PC-3 (cell line): ENCODE measurements at regions not wholly inside any gene's neighbourhood (a gene's known extent, or its start where the extent isn't known, plus 50 kb on each side); places are given as distances from the start of the nearest gene placed in this dataset.

Experiments
- ATAC-seq: fragments of 200-7000 bp; cut with Tn5 transposase; 2 replicates; pipeline ENCODE4 v1.9.1; 2020; ENCODE audit warnings: mild to moderate bottlenecking, moderate library complexity
- BruUV-seq: library from RNA; stranded (reverse); fragments of 400-500 nt; replicated peaks from 2 replicates; lab custom pipeline; 2021; lab: Mats Ljungman, UMichigan
- CTCF ChIA-PET: fragments of 300-600 bp; sonication (Branson Sonifier 250); formaldehyde crosslinking; loops from one replicate; lab custom pipeline; 2022; ENCODE audit warnings: antibody characterized with exemption; lab: Charles Lee
- POLR2A ChIA-PET: fragments of 300-600 bp; sonication (Branson Sonifier 250); formaldehyde crosslinking; loops from one replicate; lab custom pipeline; 2022; ENCODE audit warnings: antibody characterized with exemption; ENCODE audit not compliant: unreplicated experiment; lab: Charles Lee
- DNase-seq: peaks from one replicate; pipeline ENCODE4 v3.0.0-alpha.2; 2015
- H2AFZ ChIP-seq: fragments of 300-600 bp; sonication (generic); 2 replicates; pipeline ENCODE4 v1.6.0; 2016; ENCODE audit warnings: antibody characterized with exemption, low read length
- H3F3A ChIP-seq: fragments of 300-600 bp; sonication (generic); one replicate; pipeline ENCODE4 v1.6.0; 2017; ENCODE audit warnings: antibody characterized with exemption, low read length, control low read depth, mild to moderate bottlenecking; ENCODE audit not compliant: unreplicated experiment
- H3K27ac ChIP-seq: fragments of 300-600 bp; sonication (generic); 2 replicates; pipeline ENCODE4 v1.5.1; 2016; ENCODE audit warnings: mild to moderate bottlenecking, low read length
- H3K27me3 ChIP-seq: fragments of 300-600 bp; sonication (generic); 2 replicates; pipeline ENCODE4 v1.6.1; 2016; ENCODE audit warnings: low read length, mixed read lengths
- H3K36me3 ChIP-seq: fragments of 300-600 bp; sonication (generic); 2 replicates; pipeline ENCODE4 v1.6.1; 2016; ENCODE audit warnings: low read depth, mixed run types, low read length, mixed read lengths
- H3K4me1 ChIP-seq: fragments of 300-600 bp; sonication (generic); 2 replicates; pipeline ENCODE4 v1.5.1; 2016; ENCODE audit warnings: low read length; ENCODE audit not compliant: insufficient read depth
- H3K4me2 ChIP-seq: fragments of 300-600 bp; sonication (generic); 2 replicates; pipeline ENCODE4 v1.6.0; 2016; ENCODE audit warnings: low read length
- H3K4me3 ChIP-seq: fragments of 300-600 bp; sonication (generic); 2 replicates; pipeline ENCODE4 v1.5.1; 2016; ENCODE audit warnings: mild to moderate bottlenecking, low read length, mixed read lengths
- H3K79me2 ChIP-seq: fragments of 300-600 bp; sonication (generic); 2 replicates; pipeline ENCODE4 v1.6.1; 2017; ENCODE audit warnings: low read length, mixed read lengths
- H3K9ac ChIP-seq: fragments of 300-600 bp; sonication (generic); 2 replicates; pipeline ENCODE4 v1.6.0; 2016; ENCODE audit warnings: mild to moderate bottlenecking, low read length
- H3K9me2 ChIP-seq: fragments of 300-600 bp; sonication (generic); replicated peaks from 2 replicates; pipeline ENCODE4 v1.6.1; 2016; ENCODE audit warnings: mixed run types, low read length, mixed read lengths
- H3K9me3 ChIP-seq: fragments of 300-600 bp; sonication (generic); 2 replicates; pipeline ENCODE4 v1.6.1; 2016; ENCODE audit warnings: low read length, mixed read lengths
- H4K20me1 ChIP-seq: fragments of 300-600 bp; sonication (generic); 2 replicates; pipeline ENCODE4 v1.6.1; 2016; ENCODE audit warnings: low read length, mixed read lengths
- EZH2 ChIP-seq: fragments of 300-600 bp; sonication (generic); IDR thresholded peaks from one replicate; pipeline ENCODE4 v1.6.1; 2017; ENCODE audit warnings: antibody characterized with exemption, mild to moderate bottlenecking, low read length; ENCODE audit not compliant: unreplicated experiment
- EZH2phosphoT487 ChIP-seq: fragments of 300-600 bp; sonication (generic); IDR thresholded peaks from 2 replicates; pipeline ENCODE4 v1.6.1; 2018; ENCODE audit warnings: mild to moderate bottlenecking, antibody characterized with exemption, low read length, borderline replicate concordance
- intact Hi-C: fragments of 100-400 bp; cut with micrococcal nuclease; formaldehyde crosslinking; loops from 2 replicates; pipeline ENCODE4 v1.9.0; 2023
- TF ChIP-seq, protein P1 (sequence below): fragments of 300-600 bp; sonication (generic); conservative IDR thresholded peaks from 2 replicates; pipeline ENCODE4 v1.5.1; 2017; ENCODE audit warnings: antibody characterized with exemption, low read depth, mild to moderate bottlenecking, low read length

DNA sequence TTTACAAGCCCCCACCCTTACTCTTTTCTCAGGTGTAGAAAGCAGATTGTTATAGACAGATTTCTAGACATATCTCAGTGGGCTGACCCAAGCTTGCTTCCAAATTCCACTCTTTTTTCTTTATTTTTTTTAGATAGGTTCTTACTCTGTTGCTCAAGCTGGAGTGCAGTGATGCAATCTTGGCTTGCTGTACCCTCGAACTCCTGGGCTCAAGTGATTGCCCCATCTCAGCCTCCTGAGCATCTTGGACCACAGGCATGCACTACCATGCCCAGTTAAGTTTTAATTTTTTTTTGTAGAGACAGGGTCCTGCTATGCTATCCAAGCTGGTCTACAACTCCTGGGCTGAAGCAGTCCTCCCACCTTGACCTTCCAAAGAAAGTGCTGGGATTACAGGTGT lies 53.5 kb upstream of the ADAMTS9 start:
- BruUV-seq, result no TSS peak
- Histone ChIP-seq H3K9ac (no peak overlapping the region), H3K4me3 (no peak overlapping the region), H3K27me3 (no peaks in the 10 kb centered on the region), H3K79me2 (no peaks in the 10 kb centered on the region), H3K9me3 (no peaks in the 10 kb centered on the region), H3K4me2 (no peak overlapping the region), H2AFZ (no peak overlapping the region), H4K20me1 (no peaks in the 10 kb centered on the region), H3K27ac (no peak overlapping the region), H3K4me1 (no peaks in the 10 kb centered on the region), H3K36me3 (no peaks in the 10 kb centered on the region), H3K9me2 (no peaks in the 10 kb centered on the region), H3F3A (no peaks in the 10 kb centered on the region)
- ChIA-PET POLR2A (no interaction called here), CTCF (no interaction called here)
- ATAC-seq (no peak), DNase-seq (no peak)
- intact Hi-C loops, result no loop called here
- TF ChIP-seq EZH2phosphoT487 (no peak), EZH2 (no peak)
- TF ChIP-seq, protein P1, sequence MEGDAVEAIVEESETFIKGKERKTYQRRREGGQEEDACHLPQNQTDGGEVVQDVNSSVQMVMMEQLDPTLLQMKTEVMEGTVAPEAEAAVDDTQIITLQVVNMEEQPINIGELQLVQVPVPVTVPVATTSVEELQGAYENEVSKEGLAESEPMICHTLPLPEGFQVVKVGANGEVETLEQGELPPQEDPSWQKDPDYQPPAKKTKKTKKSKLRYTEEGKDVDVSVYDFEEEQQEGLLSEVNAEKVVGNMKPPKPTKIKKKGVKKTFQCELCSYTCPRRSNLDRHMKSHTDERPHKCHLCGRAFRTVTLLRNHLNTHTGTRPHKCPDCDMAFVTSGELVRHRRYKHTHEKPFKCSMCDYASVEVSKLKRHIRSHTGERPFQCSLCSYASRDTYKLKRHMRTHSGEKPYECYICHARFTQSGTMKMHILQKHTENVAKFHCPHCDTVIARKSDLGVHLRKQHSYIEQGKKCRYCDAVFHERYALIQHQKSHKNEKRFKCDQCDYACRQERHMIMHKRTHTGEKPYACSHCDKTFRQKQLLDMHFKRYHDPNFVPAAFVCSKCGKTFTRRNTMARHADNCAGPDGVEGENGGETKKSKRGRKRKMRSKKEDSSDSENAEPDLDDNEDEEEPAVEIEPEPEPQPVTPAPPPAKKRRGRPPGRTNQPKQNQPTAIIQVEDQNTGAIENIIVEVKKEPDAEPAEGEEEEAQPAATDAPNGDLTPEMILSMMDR, result no peak

GRCh38 chr3:64739971-64740631 lies 52.3 kb upstream of the ADAMTS9 start:
- no TSS peak for BruUV-seq
- TF ChIP-seq, protein P1, result no peak
- TF ChIP-seq EZH2phosphoT487 (no peak), EZH2 (no peak)
- ChIA-PET POLR2A (no interaction called here), CTCF (no interaction called here)
- H3K9me2 ChIP-seq, result no peaks in the 10 kb centered on the region
- H3K79me2 ChIP-seq, result no peaks in the 10 kb centered on the region
- no peaks in the 10 kb centered on the region for H3K4me1 ChIP-seq
- H3F3A ChIP-seq, result no peaks in the 10 kb centered on the region
- no peak overlapping the region for H3K27ac ChIP-seq
- intact Hi-C loops, result no loop called here
- H3K9me3 ChIP-seq, result no peaks in the 10 kb centered on the region
- H3K9ac ChIP-seq, result no peak overlapping the region
- ATAC-seq (no peak), DNase-seq (no peak)
- no peak overlapping the region for H3K4me3 ChIP-seq
- H3K36me3 ChIP-seq, result no peaks in the 10 kb centered on the region
- no peaks in the 10 kb centered on the region for H3K27me3 ChIP-seq
- H3K4me2 ChIP-seq, result no peak overlapping the region
- H2AFZ ChIP-seq, result no peak overlapping the region
- H4K20me1 ChIP-seq, result no peaks in the 10 kb centered on the region
